ENCODE measurements at regions not wholly inside any gene's neighbourhood (a gene's known extent, or its start where the extent isn't known, plus 50 kb on each side); places are given as distances from the start of the nearest gene placed in this dataset.

- Histone ChIP-seq H3K9me3 (replicated peaks) (no peaks in the 10 kb centered on the region), H3K4me1 (no peaks in the 10 kb centered on the region), H3K27me3 (ENCODE audit: low read depth) (peaks cover 11% of the 10 kb centered on the region), H3K36me3 (no peaks in the 10 kb centered on the region), H3K27ac (replicated peaks) (no peak overlapping the region), H3K4me3 (no peak overlapping the region)
- no peak for DNase-seq
- no peak for TF ChIP-seq CTCF (IDR thresholded peaks at IDR 0.05; ENCODE audit: borderline replicate concordance)
- intact Hi-C loops (cut with micrococcal nuclease): no loop called here
These were observed 62.7 kb upstream of the KAZN start for GRCh38 chr1:14535619-14536355.

GRCh38 chr1:14538335-14538734 is 60.1 kb upstream of the KAZN start:
- no peak for TF ChIP-seq CTCF (IDR thresholded peaks at IDR 0.05; ENCODE audit: borderline replicate concordance)
- H3K36me3 ChIP-seq: no peaks in the 10 kb centered on the region
- H3K4me3 ChIP-seq: no peak overlapping the region
- H3K9me3 ChIP-seq (replicated peaks): no peaks in the 10 kb centered on the region
- peaks cover 15% of the 10 kb centered on the region for H3K27me3 ChIP-seq (ENCODE audit: low read depth)
- H3K27ac ChIP-seq (replicated peaks): no peak overlapping the region
- intact Hi-C loops (cut with micrococcal nuclease): no loop called here
- no peaks in the 10 kb centered on the region for H3K4me1 ChIP-seq
- no peak for DNase-seq

- Histone ChIP-seq H3K4me3 (no peak overlapping the region), H3K36me3 (no peaks in the 10 kb centered on the region), H3K27me3 (ENCODE audit: low read depth) (peaks cover 14% of the 10 kb centered on the region), H3K9me3 (replicated peaks) (no peaks in the 10 kb centered on the region), H3K4me1 (no peaks in the 10 kb centered on the region), H3K27ac (replicated peaks) (no peak overlapping the region)
- TF ChIP-seq CTCF (IDR thresholded peaks at IDR 0.05; ENCODE audit: borderline replicate concordance): no peak
- intact Hi-C loops (cut with micrococcal nuclease): no loop called here
- DNase-seq: no peak
These were observed 59.2 kb upstream of the KAZN start for GRCh38 chr1:14539309-14539708.

- Histone ChIP-seq H3K9me3 (replicated peaks) (no peaks in the 10 kb centered on the region), H3K4me3 (no peak overlapping the region), H3K27me3 (ENCODE audit: low read depth) (peaks cover 19% of the 10 kb centered on the region), H3K27ac (replicated peaks) (no peak overlapping the region), H3K36me3 (no peaks in the 10 kb centered on the region), H3K4me1 (no peaks in the 10 kb centered on the region)
- DNase-seq: no peak
- TF ChIP-seq CTCF (IDR thresholded peaks at IDR 0.05; ENCODE audit: borderline replicate concordance): no peak
- intact Hi-C loops (cut with micrococcal nuclease): no loop called here
These were observed 58.4 kb upstream of the KAZN start for GRCh38 chr1:14539953-14540563.

GRCh38 chr1:14541348-14541747 is 57.1 kb upstream of the KAZN start:
- no peak for TF ChIP-seq CTCF (IDR thresholded peaks at IDR 0.05; ENCODE audit: borderline replicate concordance)
- Histone ChIP-seq H3K27me3 (ENCODE audit: low read depth) (peaks cover 26% of the 10 kb centered on the region), H3K4me3 (no peak overlapping the region), H3K4me1 (no peaks in the 10 kb centered on the region), H3K9me3 (replicated peaks) (peaks cover 5% of the 10 kb centered on the region), H3K27ac (replicated peaks) (no peak overlapping the region), H3K36me3 (no peaks in the 10 kb centered on the region)
- intact Hi-C loops (cut with micrococcal nuclease): no loop called here
- DNase-seq: no peak

Data from left ventricle myocardium inferior (tissue), 1 donor.